HCT116 (cell line): ENCODE measurements at regions not wholly inside any gene's neighbourhood (a gene's known extent, or its start where the extent isn't known, plus 50 kb on each side); places are given as distances from the start of the nearest gene placed in this dataset.

Source experiments
- CBX3 ChIP-seq: IDR thresholded peaks from 2 replicates; pipeline ENCODE4 v1.6.1; 2012; ENCODE audit warnings: low read depth
- CTCF ChIP-seq, 3 experiments: fragments of 200-600 bp in 1 of 3; sonication (generic) in 1 of 3; IDR thresholded peaks in 2 of 3; conservative IDR thresholded peaks in 1 of 3; 2 replicates each; pipeline ENCODE4 v1.5.1; 2012 to 2017; ENCODE audit warnings: low read depth in 2 of 3, low read length in 2 of 3, antibody characterized with exemption in 1 of 3, borderline replicate concordance in 1 of 3, control low read depth in 1 of 3, mild to moderate bottlenecking in 1 of 3, mixed read lengths in 1 of 3, mixed run types in 1 of 3, moderate library complexity in 1 of 3; ENCODE audit not compliant: insufficient read depth in 1 of 3
- EGR1 ChIP-seq: IDR thresholded peaks from 2 replicates; pipeline ENCODE4 v1.6.1; 2012; ENCODE audit warnings: low read depth
- EZH2 ChIP-seq: fragments of 200-600 bp; sonication (generic); IDR thresholded peaks from 2 replicates; pipeline ENCODE4 v1.6.1; 2017; ENCODE audit warnings: antibody characterized with exemption, mixed run types
- MAX ChIP-seq: IDR thresholded peaks from 2 replicates; pipeline ENCODE4 v1.6.1; 2012
- POLR2A ChIP-seq: IDR thresholded peaks from 2 replicates; pipeline ENCODE4 v1.7.0; 2011; ENCODE audit warnings: borderline replicate concordance; ENCODE audit not compliant: insufficient read depth, insufficient read length; ENCODE audit errors: extremely low read depth
- RAD21 ChIP-seq: IDR thresholded peaks from 2 replicates; pipeline ENCODE4 v1.6.1; 2012; ENCODE audit warnings: low read depth, mild to moderate bottlenecking
- REST ChIP-seq: IDR thresholded peaks from 2 replicates; pipeline ENCODE4 v1.6.1; 2012; ENCODE audit warnings: low read depth
- SP1 ChIP-seq: IDR thresholded peaks from 2 replicates; pipeline ENCODE4 v1.6.1; 2012; ENCODE audit warnings: low read depth
- ZBTB33 ChIP-seq: IDR thresholded peaks from 2 replicates; pipeline ENCODE4 v1.6.1; 2011; ENCODE audit warnings: mild to moderate bottlenecking, low read length, moderate library complexity; ENCODE audit not compliant: insufficient replicate concordance; ENCODE audit errors: extremely low read depth

- TF ChIP-seq EGR1, result no peak
- TF ChIP-seq EZH2, result no peak
- TF ChIP-seq ZBTB33, result no peak
- no peak for TF ChIP-seq CTCF (IDR thresholded peaks at IDR 0.05 in 2 of 3, conservative IDR thresholded peaks at IDR 0.05 in 1 of 3; ENCODE audit: borderline replicate concordance in 1 of 3, insufficient read depth in 1 of 3, low read depth in 2 of 3, low read length in 2 of 3)
- TF ChIP-seq POLR2A, result no peak
- TF ChIP-seq MAX, result no peak
- TF ChIP-seq RAD21, result no peak
- TF ChIP-seq CBX3, result no peak
- TF ChIP-seq SP1, result no peak
- TF ChIP-seq REST, result no peak
Observed at GRCh38 chr11:31956310-31956709, 134.6 kb upstream of the RCN1 start.
